Activated naive CD8-positive, alpha-beta T cell treated with anti-CD3 and anti-CD28 coated beads, Interleukin-2, amount 50 U/mL, for 16 hours (primary cell): ENCODE measurements at regions not wholly inside any gene's neighbourhood (a gene's known extent, or its start where the extent isn't known, plus 50 kb on each side); places are given as distances from the start of the nearest gene placed in this dataset.
"Not testable (repeated sequence)": the region's sequence is repeated elsewhere in the genome, so short reads cannot be mapped to it uniquely, and the experiment has no call there.

Experiments used
- DNase-seq: peaks from one replicate; pipeline ENCODE4 v3.0.0-alpha.2; 2020; ENCODE audit warnings: low read depth, low spot score

DNA sequence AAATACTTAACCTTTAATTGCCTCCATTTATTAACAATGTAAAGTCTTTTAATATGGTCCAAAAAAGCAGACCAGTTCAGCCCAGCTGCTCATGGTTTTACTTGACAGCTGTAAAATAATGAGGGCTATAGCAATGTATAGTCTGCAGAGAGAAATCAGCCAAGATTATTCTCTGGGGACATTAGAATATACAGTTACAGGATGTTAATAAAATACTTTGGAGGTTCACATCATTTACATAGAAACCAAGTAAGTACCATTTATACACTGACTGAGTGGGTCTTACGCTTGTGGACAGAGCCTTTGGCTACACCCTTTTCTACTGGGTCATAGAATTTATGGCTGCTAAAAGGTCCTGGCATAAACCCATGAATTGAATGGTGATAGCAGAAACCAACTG lies 340.7 kb upstream of the CELF2 start:
- no peak for DNase-seq

DNA sequence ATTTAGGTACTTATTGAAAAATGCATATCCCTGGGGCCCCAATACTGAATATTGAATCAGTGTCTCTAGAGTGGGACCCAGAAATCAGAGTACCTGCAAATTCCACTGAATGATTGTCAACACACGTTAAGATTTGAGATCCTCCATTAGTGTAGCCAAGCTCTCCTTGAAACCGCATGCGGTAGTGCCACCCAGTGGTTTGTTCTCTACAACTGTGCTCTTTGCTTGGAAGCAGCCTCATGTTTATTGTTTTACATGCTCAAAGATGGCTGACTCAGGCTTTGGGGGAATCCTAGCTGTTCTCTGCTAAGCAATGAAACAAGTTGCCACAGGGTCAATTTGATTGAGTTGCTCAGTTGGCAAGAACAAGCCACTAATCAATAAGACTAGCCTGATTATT lies 340.2 kb upstream of the CELF2 start:
- no peak for DNase-seq

DNA sequence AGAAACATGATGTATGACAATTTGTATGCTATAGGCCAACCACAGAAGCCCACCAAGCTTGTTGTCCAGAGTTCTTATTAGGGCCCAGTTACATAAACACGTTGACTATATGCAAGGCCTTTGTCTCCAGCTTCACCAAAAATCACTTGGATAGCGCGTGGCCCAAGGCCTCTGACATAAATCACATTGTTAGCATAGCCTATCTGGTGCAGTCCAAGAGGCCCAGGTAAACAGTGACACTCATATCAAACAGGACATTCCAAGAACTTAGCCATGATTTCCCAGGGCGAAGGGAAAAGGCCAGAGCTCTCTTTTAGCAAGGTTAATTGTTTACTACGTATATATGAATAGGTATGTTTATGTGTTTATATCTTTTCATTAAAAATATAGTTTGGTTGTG lies 337.2 kb upstream of the CELF2 start:
- no peak for DNase-seq

GRCh38 chr10:10684972-10685371 lies 332.7 kb upstream of the CELF2 start:
- no peak for DNase-seq

DNA sequence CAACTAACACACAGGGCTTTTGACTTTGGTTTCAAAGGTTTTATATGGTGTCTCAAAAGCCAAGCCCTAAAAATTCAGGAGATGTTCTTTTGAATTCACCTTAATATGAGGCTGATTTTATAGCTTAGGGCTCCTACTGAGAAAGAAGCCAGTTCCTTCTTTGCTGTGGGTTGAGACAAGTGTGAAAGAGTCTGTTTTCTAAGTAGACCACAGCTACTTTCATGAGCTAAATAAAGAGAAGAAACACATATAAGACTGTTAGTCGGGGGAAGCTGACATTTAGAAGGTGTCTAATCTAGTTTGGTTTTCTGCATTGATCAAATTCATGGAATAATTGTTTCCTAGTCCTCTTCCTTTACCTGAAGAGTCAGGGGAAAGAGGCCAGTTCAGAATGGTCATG lies 332.1 kb upstream of the CELF2 start:
- DNase-seq = no peak

DNA sequence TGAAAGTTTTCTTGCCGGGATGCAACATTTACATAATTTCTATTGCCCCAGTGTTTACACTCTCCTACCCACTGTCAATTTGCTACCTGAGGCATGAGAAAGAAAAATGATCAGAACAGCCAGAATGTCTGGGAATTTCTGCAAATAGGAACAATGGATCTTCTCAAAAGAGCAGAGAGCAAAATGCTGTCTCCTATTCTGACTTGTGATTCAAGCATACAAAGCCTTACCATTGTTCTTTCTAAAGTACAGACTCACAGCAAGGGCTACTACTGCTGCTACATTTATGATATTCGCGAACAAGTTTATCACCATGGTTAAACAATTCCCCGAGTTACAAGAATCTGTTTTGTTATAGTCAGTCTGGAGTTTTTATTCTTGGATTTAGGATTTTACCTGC lies 329.9 kb upstream of the CELF2 start:
- no peak for DNase-seq

- no peak for DNase-seq
These were observed 318.2 kb upstream of the CELF2 start for GRCh38 chr10:10699427-10699826.

- DNase-seq = no peak
These were observed 316.5 kb upstream of the CELF2 start for GRCh38 chr10:10701084-10701611.

DNA sequence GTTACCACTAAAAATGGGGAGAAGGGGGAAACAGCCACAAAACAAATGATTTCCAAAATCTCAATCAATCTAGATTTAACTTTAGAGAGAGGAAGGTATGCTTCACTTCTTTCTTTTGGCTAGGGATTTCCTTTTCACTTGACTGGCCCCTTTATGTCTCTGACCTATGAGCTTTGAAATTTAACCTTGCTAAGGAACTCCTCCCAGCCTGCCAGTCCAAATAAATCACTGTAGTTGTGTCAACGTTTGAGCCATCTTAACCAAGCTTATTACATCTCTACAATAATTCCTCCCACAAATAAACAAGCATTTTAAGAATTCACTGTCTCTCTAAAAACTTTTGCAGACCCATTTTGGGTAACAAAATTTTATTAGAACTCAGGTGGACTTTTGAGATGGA lies 315.5 kb upstream of the CELF2 start:
- no peak for DNase-seq

DNA sequence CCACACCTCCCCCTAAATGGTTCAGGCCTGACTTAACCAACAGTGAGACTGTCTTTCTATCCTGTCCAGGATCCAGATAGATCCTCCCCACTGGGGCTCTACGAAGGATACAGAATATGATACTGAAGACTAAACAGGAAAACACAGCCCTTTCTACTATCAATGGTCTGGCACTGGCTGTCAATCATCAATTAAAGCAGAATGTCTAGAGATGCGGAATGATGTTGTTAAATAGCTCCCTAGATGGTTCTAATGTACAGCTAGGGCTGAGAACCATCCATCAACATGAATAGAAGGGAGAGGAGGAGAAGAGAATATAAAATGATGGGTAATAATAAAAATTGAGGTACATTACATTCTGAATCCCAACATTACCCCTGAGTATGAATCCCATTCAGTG lies 314.3 kb upstream of the CELF2 start:
- no peak for DNase-seq

DNA sequence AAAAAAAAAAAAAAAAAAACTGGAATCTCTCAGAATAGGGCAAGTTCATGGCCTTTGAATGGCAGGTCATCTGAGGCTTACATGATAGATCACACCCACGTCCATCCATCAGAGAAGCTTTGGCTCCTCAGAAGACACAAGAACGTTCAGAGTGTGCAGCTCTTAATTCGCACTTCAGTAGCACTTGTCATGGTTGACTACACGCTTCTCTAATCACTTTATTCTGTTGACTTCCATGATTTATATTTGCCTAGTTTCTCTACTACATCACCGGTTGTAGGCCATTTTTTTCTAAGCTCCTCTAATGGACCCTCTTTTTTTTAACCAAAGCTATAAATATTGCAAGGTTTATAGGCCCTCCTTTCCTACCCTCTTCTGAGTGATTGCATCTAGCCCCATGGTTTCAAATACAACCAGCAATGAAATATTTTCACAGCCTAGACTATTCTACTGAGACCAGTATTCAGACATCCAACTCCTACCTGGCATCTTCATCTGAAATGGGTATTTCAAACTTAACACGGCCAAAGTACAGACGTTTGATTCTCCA lies 305.4 kb upstream of the CELF2 start:
- DNase-seq = no peak

GRCh38 chr10:10714327-10714726 lies 303.3 kb upstream of the CELF2 start:
- no peak for DNase-seq

- no peak for DNase-seq
These were observed 300.7 kb upstream of the CELF2 start for GRCh38 chr10:10716972-10717371.

- DNase-seq = no peak
These were observed 295.2 kb upstream of the CELF2 start for GRCh38 chr10:10722422-10722821.

DNA sequence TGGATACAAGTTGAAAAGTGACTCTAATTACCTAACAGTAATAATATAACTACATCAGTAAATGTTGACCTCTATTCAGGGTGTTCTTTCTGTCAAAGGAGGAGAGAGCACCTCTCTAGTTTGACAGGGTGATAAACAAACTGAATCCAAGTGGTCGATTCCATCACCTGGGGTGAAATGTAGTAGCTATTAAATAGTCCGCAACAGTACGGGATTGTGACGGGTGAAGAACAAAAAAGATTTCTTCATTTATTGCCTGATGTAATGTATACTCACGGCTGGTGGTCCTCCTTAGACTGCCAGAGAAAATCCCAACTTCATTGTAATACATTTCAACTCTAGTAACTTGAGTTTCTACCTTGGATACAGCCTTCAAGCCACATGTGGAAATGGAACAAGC lies 292.5 kb upstream of the CELF2 start:
- no peak for DNase-seq

GRCh38 chr10:10726101-10726500 lies 291.6 kb upstream of the CELF2 start:
- no peak for DNase-seq

GRCh38 chr10:10727411-10727810 lies 290.3 kb upstream of the CELF2 start:
- not testable (repeated sequence) for DNase-seq

- DNase-seq = no peak
These were observed 289.9 kb upstream of the CELF2 start for GRCh38 chr10:10727812-10728211.

DNA sequence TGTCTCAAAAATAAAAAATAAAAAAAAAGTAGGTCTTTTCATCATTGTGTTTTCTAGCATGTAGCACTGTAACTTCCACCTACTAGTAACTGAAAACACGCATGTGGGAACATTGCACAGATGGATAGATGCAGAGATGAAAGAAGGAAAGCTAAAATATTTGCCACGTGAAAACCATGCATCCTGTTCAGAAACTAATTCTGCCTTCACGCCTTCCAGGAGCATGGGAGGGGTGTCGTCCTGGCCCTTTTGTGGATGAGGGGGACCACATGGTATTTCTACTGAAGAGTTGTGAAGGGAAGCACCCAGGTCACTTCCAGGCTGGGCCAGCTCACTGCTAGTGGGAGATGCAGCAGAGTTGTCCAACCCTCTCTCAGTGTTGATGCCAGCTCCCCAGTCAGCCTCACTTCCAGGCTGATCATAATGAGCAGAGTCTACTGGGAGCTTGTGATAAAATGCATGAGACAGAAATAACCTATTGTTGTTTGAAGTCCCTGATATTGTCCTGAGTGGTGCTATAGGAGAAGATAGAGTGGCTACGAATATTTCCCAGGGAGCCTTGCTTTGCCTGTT lies 287.1 kb upstream of the CELF2 start:
- DNase-seq = no peak

- no peak for DNase-seq
These were observed 286.3 kb upstream of the CELF2 start for GRCh38 chr10:10731366-10731765.

GRCh38 chr10:10734356-10735064 lies 283.2 kb upstream of the CELF2 start:
- DNase-seq = no peak

DNA sequence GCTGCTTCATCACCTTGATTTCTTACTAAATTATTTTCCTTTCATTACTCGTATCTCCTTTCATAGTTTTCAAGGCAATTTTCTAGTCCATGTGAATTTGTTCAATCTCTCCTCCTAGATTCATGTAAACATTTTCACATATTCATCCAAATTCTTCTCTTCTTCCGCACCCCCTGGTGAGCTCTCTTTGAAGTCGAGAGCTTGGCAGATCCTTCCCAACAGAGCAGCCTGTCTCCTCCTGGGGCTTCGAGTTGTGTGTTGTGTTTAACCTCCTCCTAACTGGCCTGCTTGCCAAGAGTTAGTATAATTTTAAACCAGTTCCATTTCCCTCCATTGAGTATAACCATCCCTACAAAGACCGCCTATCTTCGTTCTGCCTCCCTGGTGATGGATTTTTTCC lies 272.4 kb upstream of the CELF2 start:
- no peak for DNase-seq

DNA sequence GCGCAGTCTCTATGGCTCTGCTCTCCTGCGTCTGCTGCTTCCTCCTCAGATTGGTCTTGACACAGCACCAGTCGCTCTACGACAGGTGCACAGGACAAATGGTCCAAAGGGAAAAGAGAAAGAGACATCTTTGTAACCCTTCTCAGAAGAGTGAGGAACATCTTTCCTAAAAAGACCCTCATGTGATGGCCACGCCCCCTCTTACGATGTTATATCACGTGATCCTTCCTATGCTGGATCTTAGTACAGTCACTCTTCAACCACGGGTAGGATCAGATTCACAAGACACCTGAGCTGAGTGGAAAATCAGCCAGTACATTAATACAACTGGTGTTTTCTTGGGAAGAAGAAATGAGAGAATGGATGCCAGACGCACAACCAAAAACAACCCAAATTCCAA lies 262.2 kb upstream of the CELF2 start:
- DNase-seq = no peak
